ENCODE measurements at regions not wholly inside any gene's neighbourhood (a gene's known extent, or its start where the extent isn't known, plus 50 kb on each side); places are given as distances from the start of the nearest gene placed in this dataset.

GRCh38 chr16:86065711-86066110 is 166.7 kb downstream of the IRF8 start:
- TF ChIP-seq, protein P1, sequence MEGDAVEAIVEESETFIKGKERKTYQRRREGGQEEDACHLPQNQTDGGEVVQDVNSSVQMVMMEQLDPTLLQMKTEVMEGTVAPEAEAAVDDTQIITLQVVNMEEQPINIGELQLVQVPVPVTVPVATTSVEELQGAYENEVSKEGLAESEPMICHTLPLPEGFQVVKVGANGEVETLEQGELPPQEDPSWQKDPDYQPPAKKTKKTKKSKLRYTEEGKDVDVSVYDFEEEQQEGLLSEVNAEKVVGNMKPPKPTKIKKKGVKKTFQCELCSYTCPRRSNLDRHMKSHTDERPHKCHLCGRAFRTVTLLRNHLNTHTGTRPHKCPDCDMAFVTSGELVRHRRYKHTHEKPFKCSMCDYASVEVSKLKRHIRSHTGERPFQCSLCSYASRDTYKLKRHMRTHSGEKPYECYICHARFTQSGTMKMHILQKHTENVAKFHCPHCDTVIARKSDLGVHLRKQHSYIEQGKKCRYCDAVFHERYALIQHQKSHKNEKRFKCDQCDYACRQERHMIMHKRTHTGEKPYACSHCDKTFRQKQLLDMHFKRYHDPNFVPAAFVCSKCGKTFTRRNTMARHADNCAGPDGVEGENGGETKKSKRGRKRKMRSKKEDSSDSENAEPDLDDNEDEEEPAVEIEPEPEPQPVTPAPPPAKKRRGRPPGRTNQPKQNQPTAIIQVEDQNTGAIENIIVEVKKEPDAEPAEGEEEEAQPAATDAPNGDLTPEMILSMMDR (conservative IDR thresholded peaks at IDR 0.05 in 1 of 2, IDR thresholded peaks at IDR 0.05 in 1 of 2; ENCODE audit: extremely low read depth in 1 of 2, insufficient read depth in 1 of 2, low read depth in 1 of 2, low read length in 2 of 2) = no peak
- no peak for TF ChIP-seq EZH2 (IDR thresholded peaks at IDR 0.05; ENCODE audit: borderline replicate concordance, low read length)
